H9 (cell line): ENCODE measurements at regions not wholly inside any gene's neighbourhood (a gene's known extent, or its start where the extent isn't known, plus 50 kb on each side); places are given as distances from the start of the nearest gene placed in this dataset.
A peak's percentile ranks its signal among the peaks of the same experiment; 100 is the strongest.

Experiments used
- DNase-seq: peaks from one replicate; pipeline ENCODE4 v3.0.0-alpha.2; 2017
- H2AFZ ChIP-seq: one replicate; pipeline ENCODE4 v1.6.1; 2013; ENCODE audit warnings: mild to moderate bottlenecking, low read length, control low read depth, moderate library complexity
- H2AK5ac ChIP-seq: 2 replicates; pipeline ENCODE4 v1.6.1; 2013; ENCODE audit warnings: low read length, control low read depth, mixed read lengths; ENCODE audit not compliant: insufficient read length
- H2BK120ac ChIP-seq: one replicate; pipeline ENCODE4 v1.6.1; 2013; ENCODE audit warnings: low read depth, mild to moderate bottlenecking, low read length, control low read depth, inconsistent platforms; ENCODE audit not compliant: poor library complexity, severe bottlenecking
- H2BK12ac ChIP-seq: 2 replicates; pipeline ENCODE4 v1.6.1; 2013; ENCODE audit warnings: low read length, control low read depth, mixed read lengths, low read depth; ENCODE audit not compliant: insufficient read length
- H2BK15ac ChIP-seq: 2 replicates; pipeline ENCODE4 v1.6.1; 2013; ENCODE audit warnings: low read depth, low read length, control low read depth
- H2BK20ac ChIP-seq: one replicate; pipeline ENCODE4 v1.6.1; 2013; ENCODE audit warnings: low read depth, mild to moderate bottlenecking, low read length, control low read depth, inconsistent platforms; ENCODE audit not compliant: poor library complexity, severe bottlenecking
- H2BK5ac ChIP-seq: 2 replicates; pipeline ENCODE4 v1.6.1; 2013; ENCODE audit warnings: low read length, control low read depth, mixed read lengths; ENCODE audit not compliant: insufficient read length
- H3K14ac ChIP-seq: 2 replicates; pipeline ENCODE4 v1.6.1; 2013; ENCODE audit warnings: low read length, control low read depth; ENCODE audit not compliant: insufficient read depth
- H3K18ac ChIP-seq: 2 replicates; pipeline ENCODE4 v1.6.1; 2013; ENCODE audit warnings: low read depth, mild to moderate bottlenecking, mixed read lengths, low read length, control low read depth; ENCODE audit not compliant: insufficient read length
- H3K23ac ChIP-seq: 2 replicates; pipeline ENCODE4 v1.6.1; 2013; ENCODE audit warnings: low read length, control low read depth, mixed read lengths, low read depth; ENCODE audit not compliant: insufficient read length
- H3K23me2 ChIP-seq: 2 replicates; pipeline ENCODE4 v1.6.1; 2013; ENCODE audit warnings: low read depth, mild to moderate bottlenecking, mixed read lengths, low read length, control low read depth; ENCODE audit not compliant: insufficient read length, poor library complexity, severe bottlenecking
- H3K27ac ChIP-seq: 2 replicates; pipeline ENCODE4 v1.5.1; 2013; ENCODE audit warnings: low read length, control low read depth, mixed read lengths, low read depth; ENCODE audit not compliant: insufficient read length
- H3K27me3 ChIP-seq: 2 replicates; pipeline ENCODE4 v1.6.1; 2013; ENCODE audit warnings: low read length, control low read depth, inconsistent platforms; ENCODE audit not compliant: insufficient read depth
- H3K4ac ChIP-seq: 2 replicates; pipeline ENCODE4 v1.6.1; 2013; ENCODE audit warnings: low read depth, mild to moderate bottlenecking, control low read depth, inconsistent platforms, low read length, moderate library complexity
- H3K4me1 ChIP-seq: 2 replicates; pipeline ENCODE4 v1.6.1; 2013; ENCODE audit warnings: low read length, control low read depth, inconsistent platforms; ENCODE audit not compliant: insufficient read depth
- H3K4me2 ChIP-seq: 2 replicates; pipeline ENCODE4 v1.6.1; 2013; ENCODE audit warnings: low read length, control low read depth, mixed read lengths; ENCODE audit not compliant: insufficient read length, insufficient read depth
- H3K56ac ChIP-seq: 2 replicates; pipeline ENCODE4 v1.6.1; 2013; ENCODE audit warnings: low read depth, mild to moderate bottlenecking, mixed read lengths, low read length, control low read depth; ENCODE audit not compliant: insufficient read length
- H3K79me1 ChIP-seq: 2 replicates; pipeline ENCODE4 v1.6.1; 2013; ENCODE audit warnings: low read depth, mild to moderate bottlenecking, moderate library complexity, low read length, control low read depth, inconsistent platforms; ENCODE audit not compliant: insufficient read depth, poor library complexity, severe bottlenecking
- H3K79me2 ChIP-seq: 2 replicates; pipeline ENCODE4 v1.6.1; 2013; ENCODE audit warnings: low read length, control low read depth, inconsistent platforms; ENCODE audit not compliant: insufficient read depth
- H3K9ac ChIP-seq: 2 replicates; pipeline ENCODE4 v1.6.1; 2013; ENCODE audit warnings: low read length, control low read depth, mixed read lengths; ENCODE audit not compliant: insufficient read length; ENCODE audit errors: extremely low read depth
- H3K9me3 ChIP-seq: one replicate; pipeline ENCODE4 v1.6.1; 2013; ENCODE audit warnings: low read depth, low read length, inconsistent platforms; ENCODE audit not compliant: control insufficient read depth
- H3T11ph ChIP-seq: one replicate; pipeline ENCODE4 v1.6.1; 2013; ENCODE audit warnings: mild to moderate bottlenecking, low read length, control low read depth, inconsistent platforms
- H4K20me1 ChIP-seq: one replicate; pipeline ENCODE4 v1.6.1; 2013; ENCODE audit not compliant: control insufficient read depth, insufficient read length, insufficient read depth
- H4K5ac ChIP-seq: 2 replicates; pipeline ENCODE4 v1.6.1; 2013; ENCODE audit warnings: low read depth, mild to moderate bottlenecking, mixed read lengths, low read length, control low read depth; ENCODE audit not compliant: insufficient read length
- H4K8ac ChIP-seq: replicated peaks from 2 replicates; pipeline ENCODE4 v1.6.1; 2013; ENCODE audit warnings: low read length, control low read depth, mixed read lengths, low read depth; ENCODE audit not compliant: insufficient read length
- H4K91ac ChIP-seq: 2 replicates; pipeline ENCODE4 v1.6.1; 2013; ENCODE audit warnings: low read depth, mild to moderate bottlenecking, moderate library complexity, mixed read lengths, low read length, control low read depth; ENCODE audit not compliant: insufficient read length
- H3K27ac Mint-ChIP-seq, 3 experiments: 2 replicates in 2 of 3; 3 replicates in 1 of 3; pipeline ENCODE4 v1.8.0; 2020 to 2021; ENCODE audit warnings: mixed read lengths in 3 of 3, mild to moderate bottlenecking in 1 of 3, moderate library complexity in 1 of 3
- H3K27me3 Mint-ChIP-seq: 2 replicates; pipeline ENCODE4 v1.8.0; 2021; ENCODE audit warnings: low read depth, mild to moderate bottlenecking, moderate library complexity, mixed read lengths
- H3K36me3 Mint-ChIP-seq, 3 experiments: 2 replicates in 2 of 3; 3 replicates in 1 of 3; pipeline ENCODE4 v1.8.0; 2020 to 2021; ENCODE audit warnings: low read depth in 3 of 3, mixed read lengths in 3 of 3; ENCODE audit not compliant: insufficient read depth in 1 of 3
- H3K4me1 Mint-ChIP-seq, 2 experiments: 2 replicates each; pipeline ENCODE4 v1.8.0; 2020; ENCODE audit warnings: mixed read lengths in 2 of 2
- H3K4me3 Mint-ChIP-seq, 2 experiments: 2 replicates in 1 of 2; 3 replicates in 1 of 2; pipeline ENCODE4 v1.8.0; 2020 to 2021; ENCODE audit warnings: mild to moderate bottlenecking in 2 of 2, mixed read lengths in 2 of 2, moderate library complexity in 1 of 2
- H3K9me3 Mint-ChIP-seq, 2 experiments: 2 replicates in 1 of 2; 3 replicates in 1 of 2; pipeline ENCODE4 v1.8.0; 2020; ENCODE audit warnings: mild to moderate bottlenecking in 2 of 2, mixed read lengths in 2 of 2, moderate library complexity in 1 of 2
- CTCF ChIP-seq: fragments of 200-600 bp; sonication (generic); conservative IDR thresholded peaks from 3 replicates; pipeline ENCODE4 v1.8.0; 2021; ENCODE audit warnings: antibody characterized with exemption, mild to moderate bottlenecking
- WGBS: extraction: QIAGEN DNeasy Blood & Tissue Kit; methylation state at CpG from one replicate; pipeline ENCODE4 v1.1.7; 2013; ENCODE audit warnings: missing lambda C conversion rate, low lambda C conversion rate, mixed read lengths; ENCODE audit not compliant: insufficient read length; ENCODE audit errors: extremely low coverage; 5-methylcytosine and 5-hydroxymethylcytosine counted together

GRCh38 chr7:81393018-81393417, 376.8 kb downstream of the HGF start:
- Histone ChIP-seq H4K20me1 (no peaks in the 10 kb centered on the region), H2AFZ (no peak overlapping the region), H2BK12ac (no peak overlapping the region), H3K4ac (no peak overlapping the region), H3K27ac (no peak overlapping the region), H3K14ac (no peak overlapping the region), H4K8ac (no peak overlapping the region), H3K27me3 (no peaks in the 10 kb centered on the region), H3K56ac (no peak overlapping the region), H3K23me2 (no peaks in the 10 kb centered on the region), H3K9ac (no peak overlapping the region), H3K4me1 (no peaks in the 10 kb centered on the region), H3T11ph (no peak overlapping the region), H3K9me3 (no peaks in the 10 kb centered on the region), H3K4me2 (no peak overlapping the region), H2BK15ac (no peak overlapping the region), H2AK5ac (no peak overlapping the region), H4K91ac (no peak overlapping the region), H3K23ac (no peak overlapping the region), H2BK20ac (no peak overlapping the region), H3K79me1 (no peaks in the 10 kb centered on the region), H4K5ac (no peak overlapping the region), H3K79me2 (no peaks in the 10 kb centered on the region), H3K18ac (no peak overlapping the region), H2BK5ac (no peak overlapping the region), H2BK120ac (no peak overlapping the region)
- no peak overlapping the region for H3K4me3 Mint-ChIP-seq
- H3K36me3 Mint-ChIP-seq, result no peaks in the 10 kb centered on the region
- DNase-seq, result no peak
- no peak for TF ChIP-seq CTCF
- H3K4me1 Mint-ChIP-seq, result peaks cover 8 to 10% of the 10 kb centered on the region in 2 experiments; a peak in 2 of 4 replicates
- H3K27me3 Mint-ChIP-seq, result no peaks in the 10 kb centered on the region
- peak overlapping the region in 1 of 3 experiments; percentile 30; a peak in 1 of 7 replicates for H3K27ac Mint-ChIP-seq
- WGBS, result no CpG with 5 or more reads among the region's 2 CpGs
- no peaks in the 10 kb centered on the region for H3K9me3 Mint-ChIP-seq
